ENCODE measurements at regions not wholly inside any gene's neighbourhood (a gene's known extent, or its start where the extent isn't known, plus 50 kb on each side); places are given as distances from the start of the nearest gene placed in this dataset.

- H3K9me3 Mint-ChIP-seq: no peaks in the 10 kb centered on the region
- no peak overlapping the region for H3K27ac Mint-ChIP-seq
- CTCF ChIA-PET: no interaction called here
- no peaks in the 10 kb centered on the region for H3K36me3 Mint-ChIP-seq (ENCODE audit: low read depth)
- Histone ChIP-seq H3K9me3 (ENCODE audit: control insufficient read depth in 1 of 2, insufficient read depth in 1 of 2, low read length in 2 of 2) (no peaks in the 10 kb centered on the region), H3K4me1 (ENCODE audit: insufficient read depth, low read length) (no peaks in the 10 kb centered on the region), H3K4me3 (ENCODE audit: low read length) (no peak overlapping the region), H3K27me3 (ENCODE audit: control insufficient read depth in 1 of 2, insufficient read depth in 2 of 2, low read length in 2 of 2) (no peaks in the 10 kb centered on the region), H3K27ac (ENCODE audit: low read depth in 1 of 2, low read length in 2 of 2) (no peak overlapping the region), H3K36me3 (ENCODE audit: insufficient read depth, low read length) (no peaks in the 10 kb centered on the region)
- H3K4me3 Mint-ChIP-seq: no peak overlapping the region
- no peaks in the 10 kb centered on the region for H3K27me3 Mint-ChIP-seq
- intact Hi-C loops (cut with DNase I, micrococcal nuclease): no loop called here
- no peak for ATAC-seq (ENCODE audit: poor library complexity)
- no peaks in the 10 kb centered on the region for H3K4me1 Mint-ChIP-seq (ENCODE audit: low read depth)
- no peak for DNase-seq
- POLR2A ChIA-PET: no interaction called here
- no peak for TF ChIP-seq CTCF (IDR thresholded peaks at IDR 0.05)
These were observed 186.9 kb downstream of the DDX3Y start for GRCh38 chrY:13091575-13091974.

GRCh38 chrY:13092986-13093385 is 188.3 kb downstream of the DDX3Y start:
- H3K27ac Mint-ChIP-seq: no peak overlapping the region
- H3K36me3 Mint-ChIP-seq (ENCODE audit: low read depth): no peaks in the 10 kb centered on the region
- Histone ChIP-seq H3K27ac (ENCODE audit: low read depth in 1 of 2, low read length in 2 of 2) (no peak overlapping the region), H3K4me1 (ENCODE audit: insufficient read depth, low read length) (no peaks in the 10 kb centered on the region), H3K36me3 (ENCODE audit: insufficient read depth, low read length) (no peaks in the 10 kb centered on the region), H3K27me3 (ENCODE audit: control insufficient read depth in 1 of 2, insufficient read depth in 2 of 2, low read length in 2 of 2) (no peaks in the 10 kb centered on the region), H3K9me3 (ENCODE audit: control insufficient read depth in 1 of 2, insufficient read depth in 1 of 2, low read length in 2 of 2) (no peaks in the 10 kb centered on the region), H3K4me3 (ENCODE audit: low read length) (no peak overlapping the region)
- H3K9me3 Mint-ChIP-seq: no peaks in the 10 kb centered on the region
- H3K4me1 Mint-ChIP-seq (ENCODE audit: low read depth): no peaks in the 10 kb centered on the region
- no peak overlapping the region for H3K4me3 Mint-ChIP-seq
- intact Hi-C loops (cut with DNase I, micrococcal nuclease): no loop called here
- ChIA-PET POLR2A (no interaction called here), CTCF (no interaction called here)
- DNase-seq (no peak), ATAC-seq (ENCODE audit: poor library complexity) (no peak)
- H3K27me3 Mint-ChIP-seq: no peaks in the 10 kb centered on the region
- TF ChIP-seq CTCF (IDR thresholded peaks at IDR 0.05): no peak

- H3K27me3 Mint-ChIP-seq: no peaks in the 10 kb centered on the region
- no peaks in the 10 kb centered on the region for H3K4me1 Mint-ChIP-seq (ENCODE audit: low read depth)
- H3K36me3 Mint-ChIP-seq (ENCODE audit: low read depth): no peaks in the 10 kb centered on the region
- POLR2A ChIA-PET: no interaction called here
- DNase-seq (no peak), ATAC-seq (ENCODE audit: poor library complexity) (no peak)
- no peaks in the 10 kb centered on the region for H3K9me3 Mint-ChIP-seq
- CTCF ChIA-PET: no interaction called here
- no peaks in the 10 kb centered on the region for H3K27me3 ChIP-seq (ENCODE audit: control insufficient read depth in 1 of 2, insufficient read depth in 2 of 2, low read length in 2 of 2)
- TF ChIP-seq CTCF (IDR thresholded peaks at IDR 0.05): no peak
- intact Hi-C loops (cut with DNase I, micrococcal nuclease): no loop called here
- H3K36me3 ChIP-seq (ENCODE audit: insufficient read depth, low read length): no peaks in the 10 kb centered on the region
- H3K4me3 ChIP-seq (ENCODE audit: low read length): no peak overlapping the region
- no peak overlapping the region for H3K4me3 Mint-ChIP-seq
- no peaks in the 10 kb centered on the region for H3K4me1 ChIP-seq (ENCODE audit: insufficient read depth, low read length)
- no peak overlapping the region for H3K27ac ChIP-seq (ENCODE audit: low read depth in 1 of 2, low read length in 2 of 2)
- no peaks in the 10 kb centered on the region for H3K9me3 ChIP-seq (ENCODE audit: control insufficient read depth in 1 of 2, insufficient read depth in 1 of 2, low read length in 2 of 2)
- H3K27ac Mint-ChIP-seq: no peak overlapping the region
These were observed 188.8 kb downstream of the DDX3Y start for GRCh38 chrY:13093461-13093860.

Measured in CD4-positive, alpha-beta T cell (primary cell).